ENCODE measurements at regions not wholly inside any gene's neighbourhood (a gene's known extent, or its start where the extent isn't known, plus 50 kb on each side); places are given as distances from the start of the nearest gene placed in this dataset.
"Not testable (repeated sequence)": the region's sequence is repeated elsewhere in the genome, so short reads cannot be mapped to it uniquely, and the experiment has no call there.

- no peak for ATAC-seq
- H3K4me3 ChIP-seq = no peak overlapping the region
- no peak for DNase-seq
- H3K4me1 ChIP-seq = no peaks in the 10 kb centered on the region
- TF ChIP-seq CTCF (IDR thresholded peaks at IDR 0.05) = no peak
- FAIRE-seq = no peak
- no peaks in the 10 kb centered on the region for H3K36me3 ChIP-seq
- H3K27me3 ChIP-seq = no peaks in the 10 kb centered on the region
- 64 to 68% methylated on average over 2 of the region's 2 CpGs for WGBS, 2 donors
- no peak overlapping the region for H3K27ac ChIP-seq
- intact Hi-C loops (cut with DNase I) = no loop called here
- H3K9me3 ChIP-seq = no peaks in the 10 kb centered on the region
Measured at GRCh38 chr4:108411836-108412235, 208.5 kb upstream of the RPL34 start.

GRCh38 chr4:108409691-108410090, 210.7 kb upstream of the RPL34 start:
- H3K4me3 ChIP-seq; H3K27ac ChIP-seq; intact Hi-C loops (cut with DNase I); H3K9me3 ChIP-seq; H3K27me3 ChIP-seq; DNase-seq; H3K4me1 ChIP-seq; H3K36me3 ChIP-seq; ATAC-seq; FAIRE-seq: not testable (repeated sequence)
- 82 to 93% methylated on average over 3 to 26 of the region's 36 CpGs for WGBS, 2 donors

DNA sequence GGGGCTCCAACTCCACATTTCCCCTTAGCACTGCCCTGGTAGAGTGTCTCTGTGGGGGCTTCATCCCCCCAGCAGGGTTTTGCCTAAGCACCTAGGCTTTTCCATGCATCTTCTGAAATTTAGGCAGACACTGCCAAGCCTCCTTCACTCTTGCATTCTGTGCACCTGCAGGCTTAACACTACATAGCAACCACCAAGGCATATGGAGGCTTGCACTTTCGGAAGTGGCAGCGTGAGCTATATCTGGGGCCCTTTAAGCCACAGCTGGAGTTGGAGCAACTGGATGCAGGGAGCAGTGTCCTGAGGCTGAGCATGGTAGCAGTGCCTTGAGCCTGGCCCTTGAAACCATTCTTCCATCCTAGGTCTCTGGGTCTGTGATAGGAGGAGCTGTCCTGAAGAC, 214.8 kb upstream of the RPL34 start:
- WGBS, 2 donors = 85 to 89% methylated on average over 2 of the region's 2 CpGs
- intact Hi-C loops (cut with DNase I) = no loop called here
- H3K27me3 ChIP-seq = no peaks in the 10 kb centered on the region
- no peak for TF ChIP-seq CTCF (IDR thresholded peaks at IDR 0.05)
- ATAC-seq (no peak), FAIRE-seq (no peak), DNase-seq (no peak)
- no peak overlapping the region for H3K4me3 ChIP-seq
- H3K4me1 ChIP-seq = no peaks in the 10 kb centered on the region
- no peaks in the 10 kb centered on the region for H3K9me3 ChIP-seq
- H3K27ac ChIP-seq = no peak overlapping the region
- H3K36me3 ChIP-seq = no peaks in the 10 kb centered on the region

- H3K9me3 ChIP-seq = no peaks in the 10 kb centered on the region
- no peak for TF ChIP-seq CTCF (IDR thresholded peaks at IDR 0.05)
- no peaks in the 10 kb centered on the region for H3K36me3 ChIP-seq
- WGBS, 2 donors = 78 to 87% methylated on average over 6 of the region's 6 CpGs
- no peaks in the 10 kb centered on the region for H3K27me3 ChIP-seq
- no peak overlapping the region for H3K27ac ChIP-seq
- ATAC-seq (no peak), FAIRE-seq (no peak), DNase-seq (no peak)
- no peaks in the 10 kb centered on the region for H3K4me1 ChIP-seq
- intact Hi-C loops (cut with DNase I) = no loop called here
- H3K4me3 ChIP-seq = no peak overlapping the region
Measured at GRCh38 chr4:108400309-108400708, 220.1 kb upstream of the RPL34 start.

DNA sequence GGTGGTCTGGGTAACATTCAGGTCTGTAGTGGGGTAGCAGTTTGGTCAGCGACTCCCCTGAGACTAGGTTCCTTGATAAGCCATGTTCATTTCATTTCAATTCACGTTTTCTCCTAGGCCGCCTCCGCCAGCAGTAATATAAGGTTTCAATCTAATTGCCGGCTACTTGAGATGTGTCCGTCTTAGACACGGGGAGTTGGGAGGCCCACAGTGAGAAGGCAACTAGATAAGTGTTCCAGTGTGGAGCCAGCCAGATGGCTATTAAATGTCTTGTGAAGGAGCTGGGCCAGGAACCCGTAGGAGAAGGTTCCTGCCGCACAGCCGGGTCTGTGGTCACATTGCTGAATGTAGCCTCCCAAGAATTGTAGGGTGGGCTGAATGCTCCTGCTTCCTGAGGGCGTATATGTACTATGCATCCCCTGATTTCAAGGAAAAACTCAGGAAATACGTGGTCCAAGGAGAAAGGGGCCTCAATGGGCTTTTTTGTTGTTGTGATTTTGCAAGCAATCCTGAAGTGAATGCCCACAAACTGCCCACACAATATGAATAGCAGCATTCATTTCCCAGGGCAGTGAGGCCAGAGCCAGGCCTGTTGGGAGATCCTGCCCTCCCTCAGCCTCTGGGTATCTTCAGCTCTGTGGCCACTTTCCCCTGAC, 220.6 kb upstream of the RPL34 start:
- H3K4me3 ChIP-seq = no peak overlapping the region
- H3K27ac ChIP-seq = no peak overlapping the region
- FAIRE-seq (no peak), ATAC-seq (no peak), DNase-seq (no peak)
- no peaks in the 10 kb centered on the region for H3K27me3 ChIP-seq
- TF ChIP-seq CTCF (IDR thresholded peaks at IDR 0.05) = no peak
- no peaks in the 10 kb centered on the region for H3K36me3 ChIP-seq
- no peaks in the 10 kb centered on the region for H3K4me1 ChIP-seq
- 72 to 81% methylated on average over 12 of the region's 12 CpGs for WGBS, 2 donors
- no peaks in the 10 kb centered on the region for H3K9me3 ChIP-seq
- intact Hi-C loops (cut with DNase I) = no loop called here
